T-cell (primary cell): ENCODE measurements at regions not wholly inside any gene's neighbourhood (a gene's known extent, or its start where the extent isn't known, plus 50 kb on each side); places are given as distances from the start of the nearest gene placed in this dataset.
"Not testable (repeated sequence)": the region's sequence is repeated elsewhere in the genome, so short reads cannot be mapped to it uniquely, and the experiment has no call there.

ENCODE experiments used
- ATAC-seq, 4 experiments: fragments of 200-7000 bp in 3 of 4; fragments of 150-1000 bp in 1 of 4; cut with Tn5 transposase; replicated peaks in 1 of 4; 1 replicate in 3 of 4; 2 replicates in 1 of 4; pipeline ENCODE4 v1.10.0; 2021; ENCODE audit warnings: moderate library complexity in 3 of 4, mild to moderate bottlenecking in 2 of 4, moderate number of reproducible peaks in 1 of 4
- CTCF ChIA-PET, 2 donors: fragments of 300-600 bp; sonication (Branson Sonifier 250); formaldehyde crosslinking; loops; one replicate each; lab custom pipeline; 2022; ENCODE audit warnings: antibody characterized with exemption in 2 of 2; lab: Charles Lee
- POLR2A ChIA-PET, 2 donors: fragments of 300-600 bp; sonication (Branson Sonifier 250); formaldehyde crosslinking; loops; one replicate each; lab custom pipeline; 2022; ENCODE audit warnings: antibody characterized with exemption in 2 of 2; lab: Charles Lee
- DNase-seq, 35 experiments: peaks; one replicate each; pipeline versions ENCODE4 v3.0.0 to v3.0.0-alpha.2; 2013 to 2023
- H3K27ac ChIP-seq: one replicate; pipeline ENCODE4 v1.5.1; 2013; ENCODE audit warnings: low read length
- H3K27me3 ChIP-seq, 2 experiments: replicated peaks in 1 of 2; 1 replicate in 1 of 2; 2 replicates in 1 of 2; pipeline versions ENCODE4 v1.6.1 to v1.7.0; 2013; ENCODE audit warnings: low read length in 1 of 2, mixed read lengths in 1 of 2; ENCODE audit not compliant: control insufficient read depth in 2 of 2, insufficient read depth in 2 of 2; ENCODE audit errors: extremely low read depth in 1 of 2
- H3K36me3 ChIP-seq, 2 donors: 1 replicate in 1 of 2; 2 replicates in 1 of 2; pipeline versions ENCODE4 v1.6.1 to v1.7.0; 2013; ENCODE audit warnings: low read length in 1 of 2; ENCODE audit not compliant: control insufficient read depth in 2 of 2, insufficient read depth in 1 of 2; ENCODE audit errors: extremely low read depth in 1 of 2
- H3K4me1 ChIP-seq, 2 experiments: 1 replicate in 1 of 2; 2 replicates in 1 of 2; pipeline versions ENCODE4 v1.6.1 to v1.7.0; 2013; ENCODE audit warnings: low read length in 2 of 2, mixed read lengths in 1 of 2; ENCODE audit not compliant: insufficient read depth in 2 of 2, control insufficient read depth in 1 of 2; ENCODE audit errors: extremely low read depth in 1 of 2
- H3K4me3 ChIP-seq, 2 donors: 1 replicate in 1 of 2; 2 replicates in 1 of 2; pipeline versions ENCODE4 v1.5.1 to v1.7.0; 2013; ENCODE audit warnings: mild to moderate bottlenecking in 2 of 2, low read length in 1 of 2, moderate library complexity in 1 of 2; ENCODE audit not compliant: control insufficient read depth in 1 of 2; ENCODE audit errors: extremely low read depth in 1 of 2
- H3K9me3 ChIP-seq: 2 replicates; pipeline ENCODE4 v1.7.0; 2013
- H3K27ac Mint-ChIP-seq, 2 donors: one replicate each; pipeline ENCODE4 v1.8.0; 2020 to 2021; ENCODE audit warnings: mild to moderate bottlenecking in 2 of 2, mixed read lengths in 2 of 2
- H3K27me3 Mint-ChIP-seq, 2 donors: one replicate each; pipeline ENCODE4 v1.8.0; 2021 to 2022; ENCODE audit warnings: mixed read lengths in 2 of 2
- H3K36me3 Mint-ChIP-seq: one replicate; pipeline ENCODE4 v1.8.0; 2021; ENCODE audit warnings: mixed read lengths
- H3K4me1 Mint-ChIP-seq, 3 donors: one replicate each; pipeline ENCODE4 v1.8.0; 2020 to 2022; ENCODE audit warnings: mixed read lengths in 3 of 3, mild to moderate bottlenecking in 1 of 3
- H3K4me3 Mint-ChIP-seq, 3 donors: one replicate each; pipeline ENCODE4 v1.8.0; 2020 to 2022; ENCODE audit warnings: mild to moderate bottlenecking in 3 of 3, mixed read lengths in 3 of 3, moderate library complexity in 3 of 3
- H3K9me3 Mint-ChIP-seq, 3 donors: one replicate each; pipeline ENCODE4 v1.8.0; 2020 to 2022; ENCODE audit warnings: mixed read lengths in 3 of 3
- WGBS: methylation state at CpG from one replicate; pipeline ENCODE4 v1.1.5; 2013; ENCODE audit warnings: missing lambda C conversion rate; ENCODE audit not compliant: insufficient coverage; 5-methylcytosine and 5-hydroxymethylcytosine counted together

DNA sequence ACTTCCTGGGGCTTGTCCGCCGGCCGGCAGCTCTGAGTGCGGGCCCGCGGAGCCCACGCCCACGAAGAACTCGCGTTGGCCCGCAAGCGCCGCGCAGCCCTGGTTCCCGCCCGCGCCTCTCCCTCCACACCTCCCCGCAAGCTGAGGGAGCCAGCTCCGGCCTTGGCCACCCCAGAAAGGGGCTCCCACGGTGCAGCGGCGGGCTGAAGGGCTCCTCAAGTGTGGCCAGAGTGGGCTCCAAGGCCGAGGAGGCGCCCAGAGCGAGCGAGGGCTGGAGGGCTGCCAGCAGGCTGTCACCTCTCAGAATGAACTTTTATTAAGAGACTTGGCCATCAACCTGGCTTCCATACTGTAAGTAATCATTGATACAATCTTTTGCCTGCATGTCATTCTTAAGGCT lies 923.9 kb downstream of the SOCS6 start:
- H3K4me3 Mint-ChIP-seq, POLR2A ChIA-PET, ATAC-seq, H3K27ac Mint-ChIP-seq, CTCF ChIA-PET, H3K4me3 ChIP-seq, H3K27ac ChIP-seq, H3K9me3 ChIP-seq, H3K4me1 Mint-ChIP-seq, H3K36me3 ChIP-seq, H3K27me3 ChIP-seq, DNase-seq, H3K27me3 Mint-ChIP-seq, H3K9me3 Mint-ChIP-seq, H3K4me1 ChIP-seq, H3K36me3 Mint-ChIP-seq: not testable (repeated sequence)
- 94% methylated on average over 15 of the region's 26 CpGs for WGBS

GRCh38 chr18:71212222-71212621 lies 923.4 kb downstream of the SOCS6 start:
- no CpG with 5 or more reads among the region's 33 CpGs for WGBS
- DNase-seq (no peak), ATAC-seq (no peak)
- Histone ChIP-seq H3K9me3 (no peaks in the 10 kb centered on the region), H3K4me3 (no peak overlapping the region), H3K27ac (no peak overlapping the region), H3K4me1 (no peaks in the 10 kb centered on the region), H3K36me3 (no peaks in the 10 kb centered on the region), H3K27me3 (no peaks in the 10 kb centered on the region)
- Mint-ChIP-seq H3K4me1 (no peaks in the 10 kb centered on the region), H3K27me3 (peaks cover 0 to 2% of the 10 kb centered on the region in 2 donors), H3K36me3 (no peaks in the 10 kb centered on the region), H3K27ac (no peak overlapping the region), H3K9me3 (no peaks in the 10 kb centered on the region), H3K4me3 (no peak overlapping the region)
- POLR2A ChIA-PET: no interaction called here
- CTCF ChIA-PET: no interaction called here

DNA sequence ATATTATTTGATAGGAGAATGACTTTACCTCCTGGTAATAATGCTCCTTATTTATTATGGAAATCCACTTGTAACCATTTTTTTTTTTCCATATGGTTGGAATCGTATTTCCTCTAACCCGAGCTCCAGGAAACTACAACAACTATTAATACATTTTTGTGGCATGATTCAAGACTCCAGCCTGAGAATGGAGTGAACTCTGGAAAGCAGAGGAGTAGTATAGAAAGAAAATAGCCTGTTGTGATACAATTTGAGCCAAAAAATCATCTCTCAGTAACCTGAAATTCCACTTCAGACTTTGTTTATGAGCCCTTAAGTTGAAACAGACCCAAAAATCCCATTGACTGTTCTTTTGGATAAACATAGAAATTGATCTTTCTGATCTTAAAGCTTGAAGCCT lies 921.1 kb downstream of the SOCS6 start:
- Mint-ChIP-seq H3K27me3 (peaks cover 0 to 2% of the 10 kb centered on the region in 2 donors), H3K4me1 (no peaks in the 10 kb centered on the region), H3K9me3 (peaks cover 0 to 3% (median 0%) of the 10 kb centered on the region in 3 donors), H3K27ac (no peak overlapping the region), H3K4me3 (no peak overlapping the region), H3K36me3 (no peaks in the 10 kb centered on the region)
- POLR2A ChIA-PET: no interaction called here
- H3K4me3 ChIP-seq: no peak overlapping the region
- H3K27ac ChIP-seq: no peak overlapping the region
- H3K4me1 ChIP-seq: no peaks in the 10 kb centered on the region
- no peaks in the 10 kb centered on the region for H3K36me3 ChIP-seq
- DNase-seq: no peak
- no CpG with 5 or more reads among the region's 2 CpGs for WGBS
- H3K27me3 ChIP-seq: no peaks in the 10 kb centered on the region
- CTCF ChIA-PET: no interaction called here
- no peak for ATAC-seq
- no peaks in the 10 kb centered on the region for H3K9me3 ChIP-seq

- POLR2A ChIA-PET: no interaction called here
- H3K4me1 ChIP-seq: no peaks in the 10 kb centered on the region
Measured at GRCh38 chr18:71194438-71194837, 905.6 kb downstream of the SOCS6 start.

GRCh38 chr18:71189581-71189980 lies 900.7 kb downstream of the SOCS6 start:
- no CpG with 5 or more reads among the region's 3 CpGs for WGBS
- H3K27ac ChIP-seq: no peak overlapping the region
- POLR2A ChIA-PET: interaction anchor here in 1 of 2 donors (0.6 kb wide), 1 partner anchor 46 kb away, joined by 4 read pairs; no protein-coding TSS in a partner anchor
- H3K27me3 Mint-ChIP-seq: peaks cover 0 to 4% of the 10 kb centered on the region in 2 donors
- ATAC-seq (no peak), DNase-seq (no peak)
- H3K9me3 Mint-ChIP-seq: peaks cover 0 to 4% (median 0%) of the 10 kb centered on the region in 3 donors
- H3K4me3 ChIP-seq: no peak overlapping the region
- H3K4me1 ChIP-seq: no peaks in the 10 kb centered on the region
- H3K9me3 ChIP-seq: no peaks in the 10 kb centered on the region
- no peak overlapping the region for H3K27ac Mint-ChIP-seq
- H3K36me3 ChIP-seq: no peaks in the 10 kb centered on the region
- CTCF ChIA-PET: no interaction called here
- no peaks in the 10 kb centered on the region for H3K27me3 ChIP-seq
- H3K36me3 Mint-ChIP-seq: no peaks in the 10 kb centered on the region
- no peaks in the 10 kb centered on the region for H3K4me1 Mint-ChIP-seq
- no peak overlapping the region for H3K4me3 Mint-ChIP-seq

More at GRCh38 chr18:71194438-71194837, 905.6 kb downstream of the SOCS6 start:
- DNase-seq: no peak
- Mint-ChIP-seq H3K4me1 (no peaks in the 10 kb centered on the region), H3K36me3 (no peaks in the 10 kb centered on the region), H3K4me3 (no peak overlapping the region), H3K27me3 (peaks cover 0 to 4% of the 10 kb centered on the region in 2 donors), H3K9me3 (peaks cover 0 to 4% (median 0%) of the 10 kb centered on the region in 3 donors), H3K27ac (no peak overlapping the region)
- no peaks in the 10 kb centered on the region for H3K9me3 ChIP-seq
- no peaks in the 10 kb centered on the region for H3K27me3 ChIP-seq
- no peak overlapping the region for H3K27ac ChIP-seq
- ATAC-seq: no peak
- no peaks in the 10 kb centered on the region for H3K36me3 ChIP-seq
- CTCF ChIA-PET: no interaction called here
- WGBS: no CpG with 5 or more reads among the region's 1 CpG
- no peak overlapping the region for H3K4me3 ChIP-seq

- DNase-seq (no peak), ATAC-seq (no peak)
- Mint-ChIP-seq H3K4me3 (no peak overlapping the region), H3K27ac (no peak overlapping the region), H3K4me1 (peaks cover 0 to 1% (median 0%) of the 10 kb centered on the region in 3 donors), H3K36me3 (no peaks in the 10 kb centered on the region), H3K27me3 (peaks cover 0 to 16% of the 10 kb centered on the region in 2 donors), H3K9me3 (no peaks in the 10 kb centered on the region)
- WGBS: no CpG with 5 or more reads among the region's 4 CpGs
- CTCF ChIA-PET: no interaction called here
- POLR2A ChIA-PET: interaction anchor here (0.5 to 0.6 kb wide), 2 partner anchors 30 to 614 kb away, joined by 4 read pairs; no protein-coding TSS in a partner anchor
- Histone ChIP-seq H3K4me1 (no peaks in the 10 kb centered on the region), H3K36me3 (no peaks in the 10 kb centered on the region), H3K9me3 (no peaks in the 10 kb centered on the region), H3K27me3 (no peaks in the 10 kb centered on the region), H3K27ac (no peak overlapping the region), H3K4me3 (no peak overlapping the region)
Measured at GRCh38 chr18:71168557-71169145, 879.8 kb downstream of the SOCS6 start.
